AG09309 (cell line): ENCODE measurements at regions not wholly inside any gene's neighbourhood (a gene's known extent, or its start where the extent isn't known, plus 50 kb on each side); places are given as distances from the start of the nearest gene placed in this dataset.

ENCODE experiments used
- DNase-seq: peaks from one replicate; pipeline ENCODE4 v3.0.0-alpha.2; 2010; ENCODE audit warnings: low read depth
- H3K4me3 ChIP-seq: 2 replicates; pipeline ENCODE4 v1.5.1; 2011; ENCODE audit warnings: mild to moderate bottlenecking, low read depth, low read length, moderate library complexity; ENCODE audit not compliant: control insufficient read depth
- CTCF ChIP-seq: IDR thresholded peaks from 2 replicates; pipeline ENCODE4 v1.5.1; 2011; ENCODE audit warnings: mild to moderate bottlenecking, low read depth, low read length, inconsistent platforms; ENCODE audit not compliant: insufficient read depth, control insufficient read depth; ENCODE audit errors: missing control alignments

- DNase-seq: no peak
Observed at GRCh38 chr4:137927972-137928371, 314.2 kb downstream of the SLC7A11 start.

GRCh38 chr4:137923494-137923893, 318.7 kb downstream of the SLC7A11 start:
- H3K4me3 ChIP-seq: no peak overlapping the region
- no peak for DNase-seq
- TF ChIP-seq CTCF: no peak

More at GRCh38 chr4:137927972-137928371, 314.2 kb downstream of the SLC7A11 start:
- TF ChIP-seq CTCF: no peak
- H3K4me3 ChIP-seq: no peak overlapping the region

- no peak for TF ChIP-seq CTCF
- no peak for DNase-seq
- H3K4me3 ChIP-seq: no peak overlapping the region
Observed at GRCh38 chr4:137922721-137923120, 319.4 kb downstream of the SLC7A11 start.

GRCh38 chr4:137909529-137910309, 332.4 kb downstream of the SLC7A11 start:
- no peak overlapping the region for H3K4me3 ChIP-seq
- TF ChIP-seq CTCF: no peak
- DNase-seq: no peak

GRCh38 chr4:137905930-137906329, 336.2 kb downstream of the SLC7A11 start:
- no peak for TF ChIP-seq CTCF
- no peak for DNase-seq
- H3K4me3 ChIP-seq: no peak overlapping the region

- no peak for DNase-seq
- TF ChIP-seq CTCF: no peak
- H3K4me3 ChIP-seq: no peak overlapping the region
Observed at GRCh38 chr4:137901114-137901513, 341.0 kb downstream of the SLC7A11 start.
